ENCODE measurements at regions not wholly inside any gene's neighbourhood (a gene's known extent, or its start where the extent isn't known, plus 50 kb on each side); places are given as distances from the start of the nearest gene placed in this dataset.

DNA sequence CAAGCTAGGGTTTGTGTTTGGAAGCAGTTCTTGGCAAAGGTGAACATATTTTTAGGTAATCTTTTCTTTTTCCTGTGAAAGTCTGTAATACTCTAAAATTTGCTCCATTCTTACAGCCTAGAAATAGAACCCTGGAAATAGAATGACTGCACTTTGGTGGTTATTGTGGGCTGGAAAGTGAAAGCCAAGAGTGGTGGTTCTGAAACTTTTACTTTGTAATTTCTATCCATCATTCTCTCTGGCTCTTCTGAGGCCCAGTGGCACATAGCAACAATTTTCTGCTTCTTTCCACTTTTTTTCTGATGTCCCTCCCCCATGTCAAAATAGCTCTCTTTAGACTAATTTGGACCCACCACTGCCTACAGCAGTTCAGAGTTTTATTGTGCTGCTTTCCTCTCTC, 300.4 kb upstream of the RPS6KA3 start:
- no peak for TF ChIP-seq EZH2phosphoT487 (IDR thresholded peaks at IDR 0.05; ENCODE audit: low read depth)
- TF ChIP-seq, protein P1, sequence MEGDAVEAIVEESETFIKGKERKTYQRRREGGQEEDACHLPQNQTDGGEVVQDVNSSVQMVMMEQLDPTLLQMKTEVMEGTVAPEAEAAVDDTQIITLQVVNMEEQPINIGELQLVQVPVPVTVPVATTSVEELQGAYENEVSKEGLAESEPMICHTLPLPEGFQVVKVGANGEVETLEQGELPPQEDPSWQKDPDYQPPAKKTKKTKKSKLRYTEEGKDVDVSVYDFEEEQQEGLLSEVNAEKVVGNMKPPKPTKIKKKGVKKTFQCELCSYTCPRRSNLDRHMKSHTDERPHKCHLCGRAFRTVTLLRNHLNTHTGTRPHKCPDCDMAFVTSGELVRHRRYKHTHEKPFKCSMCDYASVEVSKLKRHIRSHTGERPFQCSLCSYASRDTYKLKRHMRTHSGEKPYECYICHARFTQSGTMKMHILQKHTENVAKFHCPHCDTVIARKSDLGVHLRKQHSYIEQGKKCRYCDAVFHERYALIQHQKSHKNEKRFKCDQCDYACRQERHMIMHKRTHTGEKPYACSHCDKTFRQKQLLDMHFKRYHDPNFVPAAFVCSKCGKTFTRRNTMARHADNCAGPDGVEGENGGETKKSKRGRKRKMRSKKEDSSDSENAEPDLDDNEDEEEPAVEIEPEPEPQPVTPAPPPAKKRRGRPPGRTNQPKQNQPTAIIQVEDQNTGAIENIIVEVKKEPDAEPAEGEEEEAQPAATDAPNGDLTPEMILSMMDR (IDR thresholded peaks at IDR 0.05; ENCODE audit: low read depth, low read length), result no peak
- no peaks in the 10 kb centered on the region for H3K79me2 ChIP-seq (ENCODE audit: low read length)

DNA sequence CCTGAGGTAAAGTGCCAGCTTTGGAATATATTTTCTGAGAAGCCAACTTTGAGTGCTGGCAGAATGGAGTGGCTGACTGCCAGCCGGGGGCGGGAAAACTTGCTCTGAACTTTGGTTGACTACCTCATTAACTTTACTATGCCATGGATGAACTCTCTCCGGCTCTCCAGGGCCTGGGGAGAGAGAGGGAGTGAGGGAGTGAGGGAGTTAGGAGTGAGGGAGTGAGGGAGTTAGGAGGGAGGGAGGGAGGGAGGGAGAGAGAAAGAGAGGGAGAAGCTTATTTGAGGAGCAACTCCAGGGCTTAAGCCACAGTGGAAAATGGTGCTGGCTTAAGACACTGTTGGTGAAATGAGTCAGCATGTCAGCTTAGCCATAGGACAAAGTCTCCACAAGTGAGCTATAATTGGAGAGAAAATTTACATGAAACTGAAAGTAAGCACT, 280.9 kb upstream of the RPS6KA3 start:
- TF ChIP-seq, protein P1 (IDR thresholded peaks at IDR 0.05; ENCODE audit: low read depth, low read length), result no peak
- TF ChIP-seq EZH2phosphoT487 (IDR thresholded peaks at IDR 0.05; ENCODE audit: low read depth), result no peak
- Histone ChIP-seq H3K4me3 (ENCODE audit: low read length) (no peak overlapping the region), H3K4me1 (ENCODE audit: low read length) (no peaks in the 10 kb centered on the region), H3K9ac (ENCODE audit: low read length) (no peak overlapping the region), H2AFZ (ENCODE audit: low read depth, low read length) (no peak overlapping the region), H3K27me3 (ENCODE audit: low read depth, low read length) (no peaks in the 10 kb centered on the region), H3K36me3 (replicated peaks; ENCODE audit: low read depth, low read length) (no peaks in the 10 kb centered on the region), H4K20me1 (ENCODE audit: insufficient read depth, low read length) (no peaks in the 10 kb centered on the region), H3K4me2 (ENCODE audit: low read length) (no peak overlapping the region), H3K27ac (ENCODE audit: low read length) (no peak overlapping the region), H3K9me3 (ENCODE audit: insufficient read depth, low read length) (no peaks in the 10 kb centered on the region), H3K79me2 (ENCODE audit: low read length) (no peaks in the 10 kb centered on the region)

More for the DNA sequence above, 300.4 kb upstream of the RPS6KA3 start:
- Histone ChIP-seq H3K4me1 (ENCODE audit: low read length) (no peaks in the 10 kb centered on the region), H3K9me3 (ENCODE audit: insufficient read depth, low read length) (no peaks in the 10 kb centered on the region), H2AFZ (ENCODE audit: low read depth, low read length) (no peak overlapping the region), H3K4me2 (ENCODE audit: low read length) (no peak overlapping the region), H3K4me3 (ENCODE audit: low read length) (no peak overlapping the region), H3K27ac (ENCODE audit: low read length) (no peak overlapping the region), H4K20me1 (ENCODE audit: insufficient read depth, low read length) (no peaks in the 10 kb centered on the region), H3K36me3 (replicated peaks; ENCODE audit: low read depth, low read length) (no peaks in the 10 kb centered on the region), H3K9ac (ENCODE audit: low read length) (no peak overlapping the region), H3K27me3 (ENCODE audit: low read depth, low read length) (no peaks in the 10 kb centered on the region)

DNA sequence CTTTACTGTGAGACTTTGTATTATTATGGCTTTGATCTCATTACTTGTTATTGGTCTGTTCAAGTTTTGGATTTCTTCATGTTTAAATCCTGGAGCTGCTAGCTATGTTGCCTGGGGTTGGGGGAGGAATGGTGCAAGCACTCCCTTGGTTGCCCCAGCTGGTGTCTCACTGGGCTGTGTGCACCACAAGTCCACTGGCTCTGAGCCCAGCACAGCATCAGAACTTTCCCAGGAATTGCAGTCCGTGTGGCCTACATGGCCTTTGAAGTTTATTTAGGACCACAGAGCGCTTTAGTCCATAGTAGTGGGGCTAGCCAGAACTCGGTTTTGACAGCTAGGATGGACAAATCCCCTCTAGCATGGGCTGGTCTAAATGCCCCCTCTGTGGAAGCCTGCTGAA, 278.8 kb upstream of the RPS6KA3 start:
- Histone ChIP-seq H3K79me2 (ENCODE audit: low read length) (no peaks in the 10 kb centered on the region), H3K9ac (ENCODE audit: low read length) (no peak overlapping the region), H3K4me1 (ENCODE audit: low read length) (no peaks in the 10 kb centered on the region), H3K9me3 (ENCODE audit: insufficient read depth, low read length) (no peaks in the 10 kb centered on the region), H3K4me2 (ENCODE audit: low read length) (no peak overlapping the region), H3K4me3 (ENCODE audit: low read length) (no peak overlapping the region), H3K27ac (ENCODE audit: low read length) (no peak overlapping the region), H2AFZ (ENCODE audit: low read depth, low read length) (no peak overlapping the region), H3K36me3 (replicated peaks; ENCODE audit: low read depth, low read length) (no peaks in the 10 kb centered on the region), H4K20me1 (ENCODE audit: insufficient read depth, low read length) (no peaks in the 10 kb centered on the region), H3K27me3 (ENCODE audit: low read depth, low read length) (no peaks in the 10 kb centered on the region)
- TF ChIP-seq, protein P1 (IDR thresholded peaks at IDR 0.05; ENCODE audit: low read depth, low read length), result no peak
- TF ChIP-seq EZH2phosphoT487 (IDR thresholded peaks at IDR 0.05; ENCODE audit: low read depth), result no peak

DNA sequence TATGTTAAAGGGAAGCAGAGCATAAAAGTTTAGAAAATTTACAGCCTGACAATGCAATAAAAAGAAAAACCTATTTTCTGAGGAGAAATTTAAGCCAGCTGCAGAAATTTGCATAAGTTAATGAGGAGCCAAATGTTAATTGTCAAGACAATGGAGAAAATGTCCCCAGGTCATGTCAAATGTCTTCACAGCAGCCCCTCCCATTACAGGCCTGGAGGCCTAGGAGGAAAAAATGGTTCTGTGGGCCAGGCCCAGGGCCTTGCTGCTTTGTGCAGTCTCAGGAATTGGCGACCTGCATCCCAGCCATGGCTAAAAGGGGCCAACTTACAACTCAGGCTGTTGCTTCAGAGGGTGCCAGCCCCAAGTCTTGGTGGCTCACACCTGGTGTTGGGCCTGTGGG, 275.4 kb upstream of the RPS6KA3 start:
- Histone ChIP-seq H3K4me2 (ENCODE audit: low read length) (no peak overlapping the region), H3K36me3 (replicated peaks; ENCODE audit: low read depth, low read length) (no peaks in the 10 kb centered on the region), H3K79me2 (ENCODE audit: low read length) (no peaks in the 10 kb centered on the region), H3K9ac (ENCODE audit: low read length) (no peak overlapping the region), H3K4me3 (ENCODE audit: low read length) (no peak overlapping the region), H2AFZ (ENCODE audit: low read depth, low read length) (no peak overlapping the region), H3K4me1 (ENCODE audit: low read length) (no peaks in the 10 kb centered on the region), H3K9me3 (ENCODE audit: insufficient read depth, low read length) (no peaks in the 10 kb centered on the region), H3K27me3 (ENCODE audit: low read depth, low read length) (no peaks in the 10 kb centered on the region), H3K27ac (ENCODE audit: low read length) (peak overlapping the region; percentile 34; the same call in 1 of the 2 replicates), H4K20me1 (ENCODE audit: insufficient read depth, low read length) (no peaks in the 10 kb centered on the region)
- TF ChIP-seq, protein P1 (IDR thresholded peaks at IDR 0.05; ENCODE audit: low read depth, low read length), result no peak
- no peak for TF ChIP-seq EZH2phosphoT487 (IDR thresholded peaks at IDR 0.05; ENCODE audit: low read depth)
